SU-DHL-6 (cell line): ENCODE measurements at regions not wholly inside any gene's neighbourhood (a gene's known extent, or its start where the extent isn't known, plus 50 kb on each side); places are given as distances from the start of the nearest gene placed in this dataset.

ENCODE experiments used
- CTCF ChIP-seq: fragments of 200-600 bp; sonication (generic); IDR thresholded peaks from one replicate; pipeline ENCODE4 v1.5.1; 2017; ENCODE audit warnings: antibody characterized with exemption, mild to moderate bottlenecking, low read length, moderate library complexity; ENCODE audit not compliant: insufficient read depth, poor library complexity, severe bottlenecking
- EZH2phosphoT487 ChIP-seq: fragments of 200-600 bp; sonication (generic), shearing (Covaris generic); conservative IDR thresholded peaks from 2 replicates; pipeline ENCODE4 v1.6.1; 2018; ENCODE audit warnings: mild to moderate bottlenecking, antibody characterized with exemption, low read length, moderate library complexity, mixed read lengths

GRCh38 chr11:92053216-92053615 is 171.4 kb upstream of the FAT3 start:
- TF ChIP-seq CTCF (no peak), EZH2phosphoT487 (no peak)
